ENCODE measurements at regions not wholly inside any gene's neighbourhood (a gene's known extent, or its start where the extent isn't known, plus 50 kb on each side); places are given as distances from the start of the nearest gene placed in this dataset.

- TF ChIP-seq ASH2L (IDR thresholded peaks at IDR 0.05; ENCODE audit: low read length) (no peak), BACH1 (IDR thresholded peaks at IDR 0.05; ENCODE audit: low read length) (no peak), CTCF (IDR thresholded peaks at IDR 0.05; ENCODE audit: control extremely low read depth in 1 of 3, insufficient read depth in 1 of 3, low read depth in 1 of 3, low read length in 3 of 3) (no peak), EP300 (IDR thresholded peaks at IDR 0.05; ENCODE audit: borderline replicate concordance in 1 of 2, low read depth in 2 of 2, low read length in 2 of 2) (no peak)
Measured at GRCh38 chr5:57940879-57941278, 458.3 kb upstream of the ACTBL2 start (continued).

All from H1 (cell line).